ENCODE measurements at regions not wholly inside any gene's neighbourhood (a gene's known extent, or its start where the extent isn't known, plus 50 kb on each side); places are given as distances from the start of the nearest gene placed in this dataset.

DNA sequence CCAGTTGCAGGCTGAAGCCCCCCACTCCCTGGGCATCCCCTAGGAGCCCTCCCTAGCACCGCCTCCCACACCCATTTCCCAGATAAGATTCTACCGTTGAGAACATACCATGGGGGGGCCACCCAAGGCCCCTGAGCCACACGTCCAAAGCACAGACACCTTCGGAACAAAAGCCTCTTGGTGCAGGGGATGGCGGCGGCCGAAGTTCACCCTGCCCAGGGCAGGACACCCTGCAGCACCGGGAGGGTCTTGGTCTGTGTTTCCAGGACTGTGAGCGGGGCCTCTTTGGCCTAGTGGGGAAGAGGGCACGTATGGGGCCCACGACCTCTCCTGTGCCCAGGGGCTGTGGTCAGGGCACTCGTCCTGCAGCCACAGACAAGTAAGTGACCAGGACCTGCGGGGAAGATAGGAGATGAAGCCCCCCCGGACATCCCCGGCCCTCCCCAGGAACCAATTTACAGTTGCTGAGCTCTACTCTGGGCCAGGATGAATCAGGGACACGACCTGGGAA lies 154.3 kb upstream of the C14orf180 start:
- H3K27ac ChIP-seq (ENCODE audit: control insufficient read depth, insufficient read depth, low read length) = no peak overlapping the region
- H3K9ac ChIP-seq (ENCODE audit: control insufficient read depth, extremely low read depth, insufficient read depth, low read length) = no peak overlapping the region
- H3K36me3 ChIP-seq (ENCODE audit: control insufficient read depth in 2 of 2, extremely low read depth in 1 of 2, insufficient read depth in 2 of 2, low read length in 2 of 2) = no peaks in the 10 kb centered on the region
- H3K4me2 ChIP-seq (ENCODE audit: control insufficient read depth, extremely low read depth, insufficient read depth, low read depth, low read length) = no peak overlapping the region
- TF ChIP-seq, protein P1, sequence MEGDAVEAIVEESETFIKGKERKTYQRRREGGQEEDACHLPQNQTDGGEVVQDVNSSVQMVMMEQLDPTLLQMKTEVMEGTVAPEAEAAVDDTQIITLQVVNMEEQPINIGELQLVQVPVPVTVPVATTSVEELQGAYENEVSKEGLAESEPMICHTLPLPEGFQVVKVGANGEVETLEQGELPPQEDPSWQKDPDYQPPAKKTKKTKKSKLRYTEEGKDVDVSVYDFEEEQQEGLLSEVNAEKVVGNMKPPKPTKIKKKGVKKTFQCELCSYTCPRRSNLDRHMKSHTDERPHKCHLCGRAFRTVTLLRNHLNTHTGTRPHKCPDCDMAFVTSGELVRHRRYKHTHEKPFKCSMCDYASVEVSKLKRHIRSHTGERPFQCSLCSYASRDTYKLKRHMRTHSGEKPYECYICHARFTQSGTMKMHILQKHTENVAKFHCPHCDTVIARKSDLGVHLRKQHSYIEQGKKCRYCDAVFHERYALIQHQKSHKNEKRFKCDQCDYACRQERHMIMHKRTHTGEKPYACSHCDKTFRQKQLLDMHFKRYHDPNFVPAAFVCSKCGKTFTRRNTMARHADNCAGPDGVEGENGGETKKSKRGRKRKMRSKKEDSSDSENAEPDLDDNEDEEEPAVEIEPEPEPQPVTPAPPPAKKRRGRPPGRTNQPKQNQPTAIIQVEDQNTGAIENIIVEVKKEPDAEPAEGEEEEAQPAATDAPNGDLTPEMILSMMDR (optimal IDR thresholded peaks at IDR 0.05 in 1 of 3, IDR thresholded peaks at IDR 0.05 in 1 of 3, conservative IDR thresholded peaks at IDR 0.05 in 1 of 3; ENCODE audit: extremely low read depth in 1 of 3, insufficient read depth in 2 of 3, low read length in 3 of 3) = no peak
- TF ChIP-seq EZH2 (IDR thresholded peaks at IDR 0.05; ENCODE audit: low read length) = no peak
- H3K9me3 ChIP-seq (ENCODE audit: control insufficient read depth, low read depth, low read length) = no peaks in the 10 kb centered on the region
- no peaks in the 10 kb centered on the region for H4K20me1 ChIP-seq (ENCODE audit: control insufficient read depth, extremely low read depth, insufficient read depth, low read length)
- DNase-seq (ENCODE audit: low read depth, low spot score) (no peak), FAIRE-seq (no peak)
- H3K27me3 ChIP-seq (ENCODE audit: control insufficient read depth, extremely low read depth, insufficient read depth, low read length) = no peaks in the 10 kb centered on the region
- H2AFZ ChIP-seq (ENCODE audit: control insufficient read depth, low read length) = no peak overlapping the region
- dilution Hi-C loops (cut with MboI; ENCODE audit: extremely low pct_ligation_motif_present, low sequenced_read_pairs) = no loop called here
- no peaks in the 10 kb centered on the region for H3K4me1 ChIP-seq (ENCODE audit: control insufficient read depth, extremely low read depth, insufficient read depth, low read length)
- H3K9me1 ChIP-seq (ENCODE audit: control insufficient read depth, extremely low read depth, insufficient read depth, low read length) = no peaks in the 10 kb centered on the region
- H3K4me3 ChIP-seq (ENCODE audit: control insufficient read depth in 2 of 3, extremely low read depth in 1 of 3, insufficient read depth in 2 of 3, low read depth in 1 of 3, low read length in 3 of 3) = no peak overlapping the region
- H3K79me2 ChIP-seq (ENCODE audit: control insufficient read depth, insufficient read depth, low read length) = no peaks in the 10 kb centered on the region

DNA sequence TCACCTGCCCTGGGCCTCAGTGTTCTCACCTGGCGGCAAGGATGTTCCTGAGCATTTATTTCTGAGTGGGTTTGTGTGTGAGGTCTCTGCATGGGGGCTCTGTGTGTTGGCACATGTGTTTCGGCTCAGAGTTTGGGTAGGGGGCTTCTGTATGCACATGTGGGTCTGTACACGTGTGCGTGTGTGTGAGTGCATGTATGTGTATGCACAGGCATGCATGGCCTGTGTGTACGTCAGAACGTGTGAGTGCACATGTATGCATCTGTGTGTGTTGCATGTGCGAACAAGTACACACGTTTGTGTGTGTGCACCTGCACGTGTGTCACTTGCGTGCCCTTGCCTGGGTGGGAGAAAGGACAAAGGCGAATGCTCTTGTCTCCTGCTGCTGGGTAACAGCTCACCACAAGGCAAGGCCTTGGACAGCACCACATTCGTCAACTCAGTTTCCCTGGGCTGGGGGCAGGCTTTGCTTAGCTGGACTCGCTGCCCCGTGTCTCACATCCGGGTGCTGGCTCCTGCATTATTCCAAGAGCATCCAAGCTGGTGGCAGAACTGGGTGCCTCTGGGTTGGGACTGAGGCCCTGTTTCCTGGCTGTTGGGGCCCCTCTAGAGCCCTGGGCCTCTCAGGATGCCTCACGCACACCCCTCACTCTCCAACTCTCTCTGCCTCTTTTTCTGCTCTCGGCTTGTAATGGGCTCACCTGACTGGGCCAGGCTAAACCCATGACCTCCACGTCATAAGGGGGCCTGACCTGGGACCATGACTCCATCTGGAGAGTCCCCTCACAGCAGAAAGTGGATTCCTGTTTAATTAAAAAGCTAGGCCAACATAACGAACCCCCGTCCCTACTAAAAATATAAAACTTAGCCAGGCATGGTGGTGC lies 153.6 kb upstream of the C14orf180 start:
- no peak for TF ChIP-seq EZH2 (IDR thresholded peaks at IDR 0.05; ENCODE audit: low read length)
- TF ChIP-seq, protein P1 (optimal IDR thresholded peaks at IDR 0.05 in 1 of 3, IDR thresholded peaks at IDR 0.05 in 1 of 3, conservative IDR thresholded peaks at IDR 0.05 in 1 of 3; ENCODE audit: extremely low read depth in 1 of 3, insufficient read depth in 2 of 3, low read length in 3 of 3) = no peak
- DNase-seq (ENCODE audit: low read depth, low spot score) (no peak), FAIRE-seq (no peak)
- no peak overlapping the region for H3K4me2 ChIP-seq (ENCODE audit: control insufficient read depth, extremely low read depth, insufficient read depth, low read depth, low read length)
- H2AFZ ChIP-seq (ENCODE audit: control insufficient read depth, low read length) = no peak overlapping the region
- H3K79me2 ChIP-seq (ENCODE audit: control insufficient read depth, insufficient read depth, low read length) = no peaks in the 10 kb centered on the region
- no peaks in the 10 kb centered on the region for H3K9me1 ChIP-seq (ENCODE audit: control insufficient read depth, extremely low read depth, insufficient read depth, low read length)
- no peak overlapping the region for H3K27ac ChIP-seq (ENCODE audit: control insufficient read depth, insufficient read depth, low read length)
- H4K20me1 ChIP-seq (ENCODE audit: control insufficient read depth, extremely low read depth, insufficient read depth, low read length) = no peaks in the 10 kb centered on the region
- no peaks in the 10 kb centered on the region for H3K4me1 ChIP-seq (ENCODE audit: control insufficient read depth, extremely low read depth, insufficient read depth, low read length)
- no peak overlapping the region for H3K9ac ChIP-seq (ENCODE audit: control insufficient read depth, extremely low read depth, insufficient read depth, low read length)
- H3K27me3 ChIP-seq (ENCODE audit: control insufficient read depth, extremely low read depth, insufficient read depth, low read length) = no peaks in the 10 kb centered on the region
- H3K4me3 ChIP-seq (ENCODE audit: control insufficient read depth in 2 of 3, extremely low read depth in 1 of 3, insufficient read depth in 2 of 3, low read depth in 1 of 3, low read length in 3 of 3) = no peak overlapping the region
- no peaks in the 10 kb centered on the region for H3K9me3 ChIP-seq (ENCODE audit: control insufficient read depth, low read depth, low read length)
- H3K36me3 ChIP-seq (ENCODE audit: control insufficient read depth in 2 of 2, extremely low read depth in 1 of 2, insufficient read depth in 2 of 2, low read length in 2 of 2) = no peaks in the 10 kb centered on the region
- dilution Hi-C loops (cut with MboI; ENCODE audit: extremely low pct_ligation_motif_present, low sequenced_read_pairs) = no loop called here
